H1 (cell line): ENCODE measurements at regions not wholly inside any gene's neighbourhood (a gene's known extent, or its start where the extent isn't known, plus 50 kb on each side); places are given as distances from the start of the nearest gene placed in this dataset.

ENCODE experiments used
- JUND ChIP-seq: IDR thresholded peaks from 2 replicates; pipeline ENCODE4 v1.6.1; 2011; ENCODE audit warnings: mild to moderate bottlenecking, improper control_type of control experiment, low read length
- SP4 ChIP-seq: IDR thresholded peaks from 2 replicates; pipeline ENCODE4 v1.6.1; 2012; ENCODE audit warnings: low read length, inconsistent platforms
- SRF ChIP-seq: IDR thresholded peaks from 2 replicates; pipeline ENCODE4 v1.6.1; 2011; ENCODE audit warnings: mild to moderate bottlenecking, low read depth, low read length, moderate library complexity
- TBP ChIP-seq: IDR thresholded peaks from 2 replicates; pipeline ENCODE4 v1.6.1; 2011; ENCODE audit warnings: low read depth, low read length, improper control_type of control experiment
- TF ChIP-seq, protein P1 (sequence below): fragments of 300-600 bp; sonication (generic); IDR thresholded peaks from 2 replicates; pipeline ENCODE4 v1.7.1; 2012; ENCODE audit warnings: low read length, moderate library complexity, mild to moderate bottlenecking, inconsistent platforms; ENCODE audit not compliant: insufficient replicate concordance
- TF ChIP-seq, protein P2 (sequence below), 3 experiments: IDR thresholded peaks; 1 replicate in 2 of 3; 2 replicates in 1 of 3; pipeline versions ENCODE4 v1.5.1 to v1.6.1; 2011; ENCODE audit warnings: low read length in 3 of 3, mild to moderate bottlenecking in 3 of 3, inconsistent platforms in 2 of 3, low read depth in 1 of 3, moderate library complexity in 1 of 3; ENCODE audit not compliant: insufficient read depth in 1 of 3; ENCODE audit errors: control extremely low read depth in 1 of 3
- TF ChIP-seq, protein P3 (sequence below): IDR thresholded peaks from 2 replicates; pipeline ENCODE4 v1.6.1; 2012; ENCODE audit warnings: low read length, inconsistent platforms

DNA sequence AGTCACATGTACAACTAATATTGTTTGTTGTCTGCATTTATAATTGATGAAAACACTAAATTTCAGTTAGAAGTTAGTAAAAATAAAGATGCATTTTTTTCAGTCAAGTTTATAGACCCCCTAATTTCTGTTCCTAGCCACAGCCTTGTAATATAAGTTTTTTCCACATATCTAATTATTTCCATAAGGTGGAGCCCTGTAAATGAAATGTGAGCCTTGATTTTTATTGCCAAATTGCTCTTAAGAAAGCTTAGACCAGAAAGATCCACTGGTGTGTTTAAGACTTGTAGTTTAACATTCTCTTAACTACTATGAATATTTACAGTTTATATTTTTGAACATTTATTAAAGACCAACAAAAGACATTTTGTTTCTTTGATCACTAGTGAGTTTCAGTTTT, 322.1 kb upstream of the RGS6 start (continued):
- TF ChIP-seq, protein P1, sequence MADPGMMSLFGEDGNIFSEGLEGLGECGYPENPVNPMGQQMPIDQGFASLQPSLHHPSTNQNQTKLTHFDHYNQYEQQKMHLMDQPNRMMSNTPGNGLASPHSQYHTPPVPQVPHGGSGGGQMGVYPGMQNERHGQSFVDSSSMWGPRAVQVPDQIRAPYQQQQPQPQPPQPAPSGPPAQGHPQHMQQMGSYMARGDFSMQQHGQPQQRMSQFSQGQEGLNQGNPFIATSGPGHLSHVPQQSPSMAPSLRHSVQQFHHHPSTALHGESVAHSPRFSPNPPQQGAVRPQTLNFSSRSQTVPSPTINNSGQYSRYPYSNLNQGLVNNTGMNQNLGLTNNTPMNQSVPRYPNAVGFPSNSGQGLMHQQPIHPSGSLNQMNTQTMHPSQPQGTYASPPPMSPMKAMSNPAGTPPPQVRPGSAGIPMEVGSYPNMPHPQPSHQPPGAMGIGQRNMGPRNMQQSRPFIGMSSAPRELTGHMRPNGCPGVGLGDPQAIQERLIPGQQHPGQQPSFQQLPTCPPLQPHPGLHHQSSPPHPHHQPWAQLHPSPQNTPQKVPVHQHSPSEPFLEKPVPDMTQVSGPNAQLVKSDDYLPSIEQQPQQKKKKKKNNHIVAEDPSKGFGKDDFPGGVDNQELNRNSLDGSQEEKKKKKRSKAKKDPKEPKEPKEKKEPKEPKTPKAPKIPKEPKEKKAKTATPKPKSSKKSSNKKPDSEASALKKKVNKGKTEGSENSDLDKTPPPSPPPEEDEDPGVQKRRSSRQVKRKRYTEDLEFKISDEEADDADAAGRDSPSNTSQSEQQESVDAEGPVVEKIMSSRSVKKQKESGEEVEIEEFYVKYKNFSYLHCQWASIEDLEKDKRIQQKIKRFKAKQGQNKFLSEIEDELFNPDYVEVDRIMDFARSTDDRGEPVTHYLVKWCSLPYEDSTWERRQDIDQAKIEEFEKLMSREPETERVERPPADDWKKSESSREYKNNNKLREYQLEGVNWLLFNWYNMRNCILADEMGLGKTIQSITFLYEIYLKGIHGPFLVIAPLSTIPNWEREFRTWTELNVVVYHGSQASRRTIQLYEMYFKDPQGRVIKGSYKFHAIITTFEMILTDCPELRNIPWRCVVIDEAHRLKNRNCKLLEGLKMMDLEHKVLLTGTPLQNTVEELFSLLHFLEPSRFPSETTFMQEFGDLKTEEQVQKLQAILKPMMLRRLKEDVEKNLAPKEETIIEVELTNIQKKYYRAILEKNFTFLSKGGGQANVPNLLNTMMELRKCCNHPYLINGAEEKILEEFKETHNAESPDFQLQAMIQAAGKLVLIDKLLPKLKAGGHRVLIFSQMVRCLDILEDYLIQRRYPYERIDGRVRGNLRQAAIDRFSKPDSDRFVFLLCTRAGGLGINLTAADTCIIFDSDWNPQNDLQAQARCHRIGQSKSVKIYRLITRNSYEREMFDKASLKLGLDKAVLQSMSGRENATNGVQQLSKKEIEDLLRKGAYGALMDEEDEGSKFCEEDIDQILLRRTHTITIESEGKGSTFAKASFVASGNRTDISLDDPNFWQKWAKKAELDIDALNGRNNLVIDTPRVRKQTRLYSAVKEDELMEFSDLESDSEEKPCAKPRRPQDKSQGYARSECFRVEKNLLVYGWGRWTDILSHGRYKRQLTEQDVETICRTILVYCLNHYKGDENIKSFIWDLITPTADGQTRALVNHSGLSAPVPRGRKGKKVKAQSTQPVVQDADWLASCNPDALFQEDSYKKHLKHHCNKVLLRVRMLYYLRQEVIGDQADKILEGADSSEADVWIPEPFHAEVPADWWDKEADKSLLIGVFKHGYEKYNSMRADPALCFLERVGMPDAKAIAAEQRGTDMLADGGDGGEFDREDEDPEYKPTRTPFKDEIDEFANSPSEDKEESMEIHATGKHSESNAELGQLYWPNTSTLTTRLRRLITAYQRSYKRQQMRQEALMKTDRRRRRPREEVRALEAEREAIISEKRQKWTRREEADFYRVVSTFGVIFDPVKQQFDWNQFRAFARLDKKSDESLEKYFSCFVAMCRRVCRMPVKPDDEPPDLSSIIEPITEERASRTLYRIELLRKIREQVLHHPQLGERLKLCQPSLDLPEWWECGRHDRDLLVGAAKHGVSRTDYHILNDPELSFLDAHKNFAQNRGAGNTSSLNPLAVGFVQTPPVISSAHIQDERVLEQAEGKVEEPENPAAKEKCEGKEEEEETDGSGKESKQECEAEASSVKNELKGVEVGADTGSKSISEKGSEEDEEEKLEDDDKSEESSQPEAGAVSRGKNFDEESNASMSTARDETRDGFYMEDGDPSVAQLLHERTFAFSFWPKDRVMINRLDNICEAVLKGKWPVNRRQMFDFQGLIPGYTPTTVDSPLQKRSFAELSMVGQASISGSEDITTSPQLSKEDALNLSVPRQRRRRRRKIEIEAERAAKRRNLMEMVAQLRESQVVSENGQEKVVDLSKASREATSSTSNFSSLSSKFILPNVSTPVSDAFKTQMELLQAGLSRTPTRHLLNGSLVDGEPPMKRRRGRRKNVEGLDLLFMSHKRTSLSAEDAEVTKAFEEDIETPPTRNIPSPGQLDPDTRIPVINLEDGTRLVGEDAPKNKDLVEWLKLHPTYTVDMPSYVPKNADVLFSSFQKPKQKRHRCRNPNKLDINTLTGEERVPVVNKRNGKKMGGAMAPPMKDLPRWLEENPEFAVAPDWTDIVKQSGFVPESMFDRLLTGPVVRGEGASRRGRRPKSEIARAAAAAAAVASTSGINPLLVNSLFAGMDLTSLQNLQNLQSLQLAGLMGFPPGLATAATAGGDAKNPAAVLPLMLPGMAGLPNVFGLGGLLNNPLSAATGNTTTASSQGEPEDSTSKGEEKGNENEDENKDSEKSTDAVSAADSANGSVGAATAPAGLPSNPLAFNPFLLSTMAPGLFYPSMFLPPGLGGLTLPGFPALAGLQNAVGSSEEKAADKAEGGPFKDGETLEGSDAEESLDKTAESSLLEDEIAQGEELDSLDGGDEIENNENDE = no peak
- no peak for TF ChIP-seq JUND
- TF ChIP-seq, protein P2, sequence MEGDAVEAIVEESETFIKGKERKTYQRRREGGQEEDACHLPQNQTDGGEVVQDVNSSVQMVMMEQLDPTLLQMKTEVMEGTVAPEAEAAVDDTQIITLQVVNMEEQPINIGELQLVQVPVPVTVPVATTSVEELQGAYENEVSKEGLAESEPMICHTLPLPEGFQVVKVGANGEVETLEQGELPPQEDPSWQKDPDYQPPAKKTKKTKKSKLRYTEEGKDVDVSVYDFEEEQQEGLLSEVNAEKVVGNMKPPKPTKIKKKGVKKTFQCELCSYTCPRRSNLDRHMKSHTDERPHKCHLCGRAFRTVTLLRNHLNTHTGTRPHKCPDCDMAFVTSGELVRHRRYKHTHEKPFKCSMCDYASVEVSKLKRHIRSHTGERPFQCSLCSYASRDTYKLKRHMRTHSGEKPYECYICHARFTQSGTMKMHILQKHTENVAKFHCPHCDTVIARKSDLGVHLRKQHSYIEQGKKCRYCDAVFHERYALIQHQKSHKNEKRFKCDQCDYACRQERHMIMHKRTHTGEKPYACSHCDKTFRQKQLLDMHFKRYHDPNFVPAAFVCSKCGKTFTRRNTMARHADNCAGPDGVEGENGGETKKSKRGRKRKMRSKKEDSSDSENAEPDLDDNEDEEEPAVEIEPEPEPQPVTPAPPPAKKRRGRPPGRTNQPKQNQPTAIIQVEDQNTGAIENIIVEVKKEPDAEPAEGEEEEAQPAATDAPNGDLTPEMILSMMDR (IDR thresholded peaks at IDR 0.05; ENCODE audit: control extremely low read depth in 1 of 3, insufficient read depth in 1 of 3, low read depth in 1 of 3, low read length in 3 of 3) = no peak
- no peak for TF ChIP-seq SP4
- no peak for TF ChIP-seq TBP
- no peak for TF ChIP-seq SRF
- TF ChIP-seq, protein P3, sequence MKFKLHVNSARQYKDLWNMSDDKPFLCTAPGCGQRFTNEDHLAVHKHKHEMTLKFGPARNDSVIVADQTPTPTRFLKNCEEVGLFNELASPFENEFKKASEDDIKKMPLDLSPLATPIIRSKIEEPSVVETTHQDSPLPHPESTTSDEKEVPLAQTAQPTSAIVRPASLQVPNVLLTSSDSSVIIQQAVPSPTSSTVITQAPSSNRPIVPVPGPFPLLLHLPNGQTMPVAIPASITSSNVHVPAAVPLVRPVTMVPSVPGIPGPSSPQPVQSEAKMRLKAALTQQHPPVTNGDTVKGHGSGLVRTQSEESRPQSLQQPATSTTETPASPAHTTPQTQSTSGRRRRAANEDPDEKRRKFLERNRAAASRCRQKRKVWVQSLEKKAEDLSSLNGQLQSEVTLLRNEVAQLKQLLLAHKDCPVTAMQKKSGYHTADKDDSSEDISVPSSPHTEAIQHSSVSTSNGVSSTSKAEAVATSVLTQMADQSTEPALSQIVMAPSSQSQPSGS = no peak
